Fibroblast of lung (primary cell): ENCODE measurements at regions not wholly inside any gene's neighbourhood (a gene's known extent, or its start where the extent isn't known, plus 50 kb on each side); places are given as distances from the start of the nearest gene placed in this dataset.

Source experiments
- DNase-seq, 2 donors: peaks; one replicate each; pipeline versions ENCODE4 v3.0.0 to v3.0.0-alpha.2; 2010; ENCODE audit warnings: low read depth in 2 of 2
- H2AFZ ChIP-seq: 2 replicates; pipeline ENCODE4 v1.5.1; 2012; ENCODE audit warnings: low read length, control low read depth, inconsistent platforms
- H3K27ac ChIP-seq: 2 replicates; pipeline ENCODE4 v1.5.1; 2011; ENCODE audit warnings: low read length, control low read depth; ENCODE audit not compliant: insufficient read depth
- H3K27me3 ChIP-seq: 2 replicates; pipeline ENCODE4 v1.5.1; 2011; ENCODE audit warnings: mild to moderate bottlenecking, low read length; ENCODE audit not compliant: control insufficient read depth, insufficient read depth
- H3K36me3 ChIP-seq: 2 replicates; pipeline ENCODE4 v1.5.1; 2011; ENCODE audit warnings: low read length; ENCODE audit not compliant: control insufficient read depth, insufficient read depth
- H3K4me1 ChIP-seq: 2 replicates; pipeline ENCODE4 v1.5.1; 2011; ENCODE audit warnings: low read length; ENCODE audit not compliant: control insufficient read depth, insufficient read depth; ENCODE audit errors: extremely low read depth
- H3K4me2 ChIP-seq: 2 replicates; pipeline ENCODE4 v1.5.1; 2011; ENCODE audit warnings: low read length, control low read depth; ENCODE audit not compliant: insufficient read depth; ENCODE audit errors: extremely low read depth
- H3K4me3 ChIP-seq, 4 experiments: fragments of 200-600 bp in 1 of 4; sonication (generic) in 1 of 4; replicated peaks in 1 of 4; 2 replicates each; pipeline ENCODE4 v1.5.1; 2011 to 2016; ENCODE audit warnings: low read length in 4 of 4, low read depth in 3 of 4, mild to moderate bottlenecking in 3 of 4, control low read depth in 2 of 4, inconsistent platforms in 1 of 4, mixed read lengths in 1 of 4; ENCODE audit not compliant: insufficient read depth in 1 of 4; ENCODE audit errors: control extremely low read depth in 1 of 4
- H3K79me2 ChIP-seq: 2 replicates; pipeline ENCODE4 v1.5.1; 2012; ENCODE audit warnings: mild to moderate bottlenecking, low read length, inconsistent platforms; ENCODE audit not compliant: control insufficient read depth, insufficient read depth
- H3K9ac ChIP-seq: 2 replicates; pipeline ENCODE4 v1.5.1; 2011; ENCODE audit warnings: mild to moderate bottlenecking, low read length, control low read depth; ENCODE audit not compliant: insufficient read depth
- H3K9me3 ChIP-seq: 2 replicates; pipeline ENCODE4 v1.5.1; 2012; ENCODE audit warnings: low read depth, low read length; ENCODE audit not compliant: control insufficient read depth, insufficient read depth
- H4K20me1 ChIP-seq: 2 replicates; pipeline ENCODE4 v1.5.1; 2011; ENCODE audit warnings: low read length; ENCODE audit not compliant: control insufficient read depth, insufficient read depth; ENCODE audit errors: extremely low read depth
- EZH2 ChIP-seq: IDR thresholded peaks from 2 replicates; pipeline ENCODE4 v1.5.1; 2012; ENCODE audit warnings: low read length, control low read depth, mild to moderate bottlenecking; ENCODE audit errors: missing control alignments
- TF ChIP-seq, protein P1 (sequence below), 2 donors: IDR thresholded peaks in 1 of 2; conservative IDR thresholded peaks in 1 of 2; 1 replicate in 1 of 2; 2 replicates in 1 of 2; pipeline ENCODE4 v1.5.1; 2011 to 2012; ENCODE audit warnings: low read length in 2 of 2, control low read depth in 1 of 2, inconsistent platforms in 1 of 2, low read depth in 1 of 2, mild to moderate bottlenecking in 1 of 2

DNA sequence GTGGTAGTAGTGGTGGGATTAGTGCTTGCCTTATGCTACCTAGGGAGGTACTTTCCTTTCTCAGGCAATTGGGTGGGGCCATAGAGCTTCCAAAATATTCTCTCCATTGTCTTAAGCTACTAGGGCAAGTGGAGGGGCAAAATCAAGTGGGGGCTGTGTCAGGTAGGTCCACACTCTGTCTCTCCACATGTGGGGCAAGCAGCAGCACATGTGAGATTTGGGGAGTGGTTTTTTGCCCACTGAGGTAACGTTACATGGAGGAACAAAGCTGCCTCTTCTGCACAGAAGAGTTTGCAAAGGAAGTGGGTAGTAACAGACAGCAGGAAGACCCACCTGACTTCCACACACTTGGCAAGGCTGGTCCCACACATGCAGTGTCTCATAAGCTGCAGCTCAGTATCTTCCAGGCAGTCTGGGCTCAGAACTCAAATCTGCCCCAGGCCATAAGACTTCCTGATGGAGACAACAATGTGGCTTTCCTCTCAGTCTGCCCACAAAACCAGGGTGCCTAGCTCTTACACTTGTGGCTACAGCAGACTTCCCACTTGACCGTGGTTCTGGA, 1581.5 kb upstream of the PCDH20 start:
- Histone ChIP-seq H4K20me1 (no peaks in the 10 kb centered on the region), H3K4me3 (no peak overlapping the region), H3K4me1 (no peaks in the 10 kb centered on the region), H3K4me2 (no peak overlapping the region), H2AFZ (no peak overlapping the region), H3K9ac (no peak overlapping the region), H3K27me3 (no peaks in the 10 kb centered on the region), H3K79me2 (no peaks in the 10 kb centered on the region), H3K27ac (no peak overlapping the region), H3K36me3 (no peaks in the 10 kb centered on the region), H3K9me3 (no peaks in the 10 kb centered on the region)
- no peak for TF ChIP-seq EZH2
- DNase-seq: no peak

DNA sequence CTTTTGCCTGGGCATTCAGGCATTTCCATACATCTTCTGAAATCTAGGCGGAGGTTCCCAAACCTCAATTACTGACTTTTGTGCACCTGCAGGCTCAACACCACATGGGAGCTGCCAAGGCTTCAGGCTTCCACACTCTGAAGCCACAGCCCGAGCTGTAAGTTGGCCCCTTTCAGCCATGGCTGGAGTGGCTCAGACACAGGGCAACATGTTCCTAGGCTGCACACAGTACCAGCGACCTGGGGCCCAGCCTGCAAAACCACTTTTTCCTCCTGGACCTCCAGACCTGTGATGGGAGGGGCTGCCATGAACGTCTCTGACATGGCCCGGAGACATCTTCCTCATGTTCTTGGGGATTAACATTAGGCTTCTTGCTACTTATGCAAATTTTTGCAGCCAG, 1558.2 kb upstream of the PCDH20 start:
- H3K4me3 ChIP-seq: no peak overlapping the region
- no peaks in the 10 kb centered on the region for H3K36me3 ChIP-seq
- H2AFZ ChIP-seq: no peak overlapping the region
- DNase-seq: no peak
- H3K4me2 ChIP-seq: no peak overlapping the region
- H3K27ac ChIP-seq: no peak overlapping the region
- H3K9me3 ChIP-seq: no peaks in the 10 kb centered on the region
- H3K9ac ChIP-seq: no peak overlapping the region
- H3K4me1 ChIP-seq: no peaks in the 10 kb centered on the region
- no peaks in the 10 kb centered on the region for H3K27me3 ChIP-seq
- TF ChIP-seq EZH2: no peak
- TF ChIP-seq, protein P1, sequence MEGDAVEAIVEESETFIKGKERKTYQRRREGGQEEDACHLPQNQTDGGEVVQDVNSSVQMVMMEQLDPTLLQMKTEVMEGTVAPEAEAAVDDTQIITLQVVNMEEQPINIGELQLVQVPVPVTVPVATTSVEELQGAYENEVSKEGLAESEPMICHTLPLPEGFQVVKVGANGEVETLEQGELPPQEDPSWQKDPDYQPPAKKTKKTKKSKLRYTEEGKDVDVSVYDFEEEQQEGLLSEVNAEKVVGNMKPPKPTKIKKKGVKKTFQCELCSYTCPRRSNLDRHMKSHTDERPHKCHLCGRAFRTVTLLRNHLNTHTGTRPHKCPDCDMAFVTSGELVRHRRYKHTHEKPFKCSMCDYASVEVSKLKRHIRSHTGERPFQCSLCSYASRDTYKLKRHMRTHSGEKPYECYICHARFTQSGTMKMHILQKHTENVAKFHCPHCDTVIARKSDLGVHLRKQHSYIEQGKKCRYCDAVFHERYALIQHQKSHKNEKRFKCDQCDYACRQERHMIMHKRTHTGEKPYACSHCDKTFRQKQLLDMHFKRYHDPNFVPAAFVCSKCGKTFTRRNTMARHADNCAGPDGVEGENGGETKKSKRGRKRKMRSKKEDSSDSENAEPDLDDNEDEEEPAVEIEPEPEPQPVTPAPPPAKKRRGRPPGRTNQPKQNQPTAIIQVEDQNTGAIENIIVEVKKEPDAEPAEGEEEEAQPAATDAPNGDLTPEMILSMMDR (conservative IDR thresholded peaks at IDR 0.05 in 1 of 2, IDR thresholded peaks at IDR 0.05 in 1 of 2; ENCODE audit: low read depth in 1 of 2, low read length in 2 of 2): no peak
- no peaks in the 10 kb centered on the region for H3K79me2 ChIP-seq
- no peaks in the 10 kb centered on the region for H4K20me1 ChIP-seq

DNA sequence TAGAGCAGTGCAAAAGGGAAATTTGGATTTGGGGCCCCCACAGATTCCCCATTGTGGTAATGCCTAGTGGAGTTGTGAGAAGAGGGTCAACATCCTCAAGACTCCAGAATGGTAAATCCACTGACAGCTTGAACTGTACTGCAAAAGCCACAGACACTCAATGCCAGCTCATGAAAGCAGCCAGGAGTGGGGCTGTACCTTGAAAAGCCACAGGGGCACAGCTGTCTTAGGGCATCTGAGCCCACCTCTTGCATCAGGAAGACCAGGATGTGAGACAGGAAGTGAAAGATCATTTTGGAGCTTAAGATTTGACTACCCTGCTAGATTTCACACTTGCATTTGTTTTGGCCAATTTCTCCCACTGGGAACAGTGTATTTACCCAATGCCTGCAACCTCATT, 1548.9 kb upstream of the PCDH20 start:
- Histone ChIP-seq H3K27ac (no peak overlapping the region), H3K4me3 (no peak overlapping the region), H3K9me3 (no peaks in the 10 kb centered on the region), H4K20me1 (no peaks in the 10 kb centered on the region), H3K79me2 (no peaks in the 10 kb centered on the region), H2AFZ (no peak overlapping the region), H3K27me3 (no peaks in the 10 kb centered on the region), H3K36me3 (no peaks in the 10 kb centered on the region), H3K4me1 (no peaks in the 10 kb centered on the region), H3K9ac (no peak overlapping the region), H3K4me2 (no peak overlapping the region)
- no peak for DNase-seq
- TF ChIP-seq, protein P1 (conservative IDR thresholded peaks at IDR 0.05 in 1 of 2, IDR thresholded peaks at IDR 0.05 in 1 of 2; ENCODE audit: low read depth in 1 of 2, low read length in 2 of 2): no peak
- TF ChIP-seq EZH2: no peak
